IMR-90 (cell line): ENCODE measurements at regions not wholly inside any gene's neighbourhood (a gene's known extent, or its start where the extent isn't known, plus 50 kb on each side); places are given as distances from the start of the nearest gene placed in this dataset.

Experiments
- ATAC-seq: fragments of 200-7000 bp; cut with Tn5 transposase; 2 replicates; pipeline ENCODE4 v1.9.1; 2020; ENCODE audit warnings: low read depth, mild to moderate bottlenecking, moderate library complexity
- BruUV-seq: library from RNA; stranded (reverse); fragments of 400-500 nt; replicated peaks from 2 replicates; lab custom pipeline; 2021; lab: Mats Ljungman, UMichigan
- CTCF ChIA-PET: fragments of 300-600 bp; formaldehyde crosslinking; extraction: SDS; loops from one replicate; lab custom pipeline; 2021; ENCODE audit warnings: antibody characterized with exemption; lab: Yijun Ruan, JAX
- POLR2A ChIA-PET: fragments of 300-600 bp; sonication (Branson Sonifier 250); formaldehyde crosslinking; loops from one replicate; lab custom pipeline; 2022; ENCODE audit warnings: antibody characterized with exemption; ENCODE audit not compliant: unreplicated experiment; lab: Charles Lee
- DNase-seq: peaks from one replicate; pipeline ENCODE4 v3.0.0; 2013
- H2AFZ ChIP-seq: replicated peaks from 2 replicates; pipeline ENCODE3; 2013; ENCODE audit warnings: low read length, mild to moderate bottlenecking; ENCODE audit not compliant: poor library complexity
- H2AK5ac ChIP-seq: 2 replicates; pipeline ENCODE4 v1.6.1; 2013; ENCODE audit warnings: low read depth, low read length, inconsistent platforms
- H2AK9ac ChIP-seq: replicated peaks from 2 replicates; pipeline ENCODE3; 2013; ENCODE audit warnings: mild to moderate bottlenecking, low read depth, low read length, moderate library complexity; ENCODE audit not compliant: poor library complexity
- H2BK120ac ChIP-seq: 2 replicates; pipeline ENCODE4 v1.6.1; 2013; ENCODE audit warnings: low read depth, low read length, inconsistent platforms
- H2BK15ac ChIP-seq: 3 replicates; pipeline ENCODE4 v1.6.1; 2013; ENCODE audit warnings: low read depth, low read length, inconsistent platforms
- H2BK20ac ChIP-seq: 2 replicates; pipeline ENCODE4 v1.6.1; 2013; ENCODE audit warnings: low read depth, mild to moderate bottlenecking, inconsistent platforms, low read length, moderate library complexity
- H2BK5ac ChIP-seq: 2 replicates; pipeline ENCODE4 v1.6.1; 2013; ENCODE audit warnings: mild to moderate bottlenecking, low read depth, low read length, inconsistent platforms; ENCODE audit not compliant: poor library complexity, severe bottlenecking
- H3K14ac ChIP-seq: replicated peaks from 2 replicates; pipeline ENCODE4 v1.6.1; 2013; ENCODE audit warnings: low read depth, low read length, inconsistent platforms
- H3K18ac ChIP-seq: 2 replicates; pipeline ENCODE4 v1.6.1; 2013; ENCODE audit warnings: low read depth, low read length, control low read depth
- H3K23ac ChIP-seq: 2 replicates; pipeline ENCODE4 v1.6.1; 2013; ENCODE audit warnings: low read depth, low read length, inconsistent platforms
- H3K27ac ChIP-seq: 2 replicates; pipeline ENCODE4 v1.5.1; 2013; ENCODE audit warnings: mild to moderate bottlenecking, control low read depth, low read length; ENCODE audit not compliant: insufficient read depth
- H3K27me3 ChIP-seq: 2 replicates; pipeline ENCODE4 v1.6.1; 2013; ENCODE audit warnings: low read length; ENCODE audit not compliant: control insufficient read depth, insufficient read depth
- H3K36me3 ChIP-seq: 2 replicates; pipeline ENCODE4 v1.6.1; 2013; ENCODE audit warnings: low read length, mixed read lengths; ENCODE audit not compliant: control insufficient read depth, insufficient read depth
- H3K4ac ChIP-seq: 2 replicates; pipeline ENCODE4 v1.6.1; 2013; ENCODE audit warnings: low read depth, low read length, inconsistent platforms
- H3K4me1 ChIP-seq: 2 replicates; pipeline ENCODE4 v1.6.1; 2013; ENCODE audit warnings: low read length, mixed read lengths; ENCODE audit not compliant: control insufficient read depth, insufficient read depth
- H3K4me2 ChIP-seq: 2 replicates; pipeline ENCODE4 v1.6.1; 2013; ENCODE audit warnings: low read depth, mild to moderate bottlenecking, control low read depth, low read length, moderate library complexity
- H3K4me3 ChIP-seq: 2 replicates; pipeline ENCODE4 v1.5.1; 2013; ENCODE audit warnings: low read depth, mild to moderate bottlenecking, control low read depth, low read length, moderate library complexity; ENCODE audit not compliant: insufficient read depth
- H3K56ac ChIP-seq: 2 replicates; pipeline ENCODE4 v1.6.1; 2013; ENCODE audit warnings: low read length, inconsistent platforms; ENCODE audit not compliant: insufficient read depth; ENCODE audit errors: extremely low read depth
- H3K79me1 ChIP-seq, 2 experiments: 2 replicates each; pipeline ENCODE4 v1.6.1; 2013; ENCODE audit warnings: low read length in 2 of 2, inconsistent platforms in 1 of 2, low read depth in 1 of 2
- H3K9ac ChIP-seq: 2 replicates; pipeline ENCODE4 v1.6.1; 2013; ENCODE audit warnings: low read depth, low read length, control low read depth
- H3K9me1 ChIP-seq: 2 replicates; pipeline ENCODE4 v1.6.1; 2013; ENCODE audit warnings: low read length, inconsistent platforms; ENCODE audit not compliant: insufficient read depth
- H3K9me3 ChIP-seq: 2 replicates; pipeline ENCODE4 v1.6.1; 2013; ENCODE audit warnings: low read length; ENCODE audit not compliant: control insufficient read depth, insufficient read depth
- H4K20me1 ChIP-seq: 2 replicates; pipeline ENCODE4 v1.6.1; 2013; ENCODE audit warnings: low read length, inconsistent platforms; ENCODE audit not compliant: insufficient read depth
- H4K5ac ChIP-seq: 2 replicates; pipeline ENCODE4 v1.6.1; 2013; ENCODE audit warnings: mild to moderate bottlenecking, low read depth, low read length, control low read depth
- H4K8ac ChIP-seq, 2 experiments: 2 replicates each; pipeline ENCODE4 v1.6.1; 2013; ENCODE audit warnings: low read depth in 2 of 2, low read length in 2 of 2, control low read depth in 1 of 2, inconsistent platforms in 1 of 2
- H4K91ac ChIP-seq: 2 replicates; pipeline ENCODE4 v1.6.1; 2013; ENCODE audit warnings: low read depth, low read length, inconsistent platforms; ENCODE audit not compliant: insufficient read depth
- MAFK ChIP-seq: IDR thresholded peaks from 2 replicates; pipeline ENCODE4 v1.6.1; 2012; ENCODE audit warnings: low read depth, low read length, improper control_type of control experiment
- RFX5 ChIP-seq: IDR thresholded peaks from 2 replicates; pipeline ENCODE4 v1.8.0; 2012; ENCODE audit warnings: low read depth, mild to moderate bottlenecking, low read length, moderate library complexity
- WGBS, 2 experiments: methylation state at CpG; one replicate each; pipeline versions ENCODE4 v1.1.5 to v1.1.7; 2013; ENCODE audit warnings: missing lambda C conversion rate in 2 of 2; ENCODE audit not compliant: insufficient read length in 1 of 2; ENCODE audit errors: extremely low coverage in 2 of 2; 5-methylcytosine and 5-hydroxymethylcytosine counted together
- dilution Hi-C: fragments of 300-500 bp; cut with HindIII; formaldehyde crosslinking; loops from one replicate; pipeline ENCODE4 v1.14.3; 2018; ENCODE audit warnings: low sequenced_read_pairs; ENCODE audit not compliant: unreplicated experiment
- in situ Hi-C: fragments of 300-500 bp; cut with MboI; formaldehyde crosslinking; loops from 3 replicates; pipeline ENCODE4 v1.14.3; 2019; ENCODE audit warnings: low sequenced_read_pairs, inconsistent platforms, mixed read lengths
- intact Hi-C: fragments of 100-400 bp; cut with micrococcal nuclease; formaldehyde crosslinking; loops from 2 replicates; pipeline ENCODE4 v1.10.0; 2022

DNA sequence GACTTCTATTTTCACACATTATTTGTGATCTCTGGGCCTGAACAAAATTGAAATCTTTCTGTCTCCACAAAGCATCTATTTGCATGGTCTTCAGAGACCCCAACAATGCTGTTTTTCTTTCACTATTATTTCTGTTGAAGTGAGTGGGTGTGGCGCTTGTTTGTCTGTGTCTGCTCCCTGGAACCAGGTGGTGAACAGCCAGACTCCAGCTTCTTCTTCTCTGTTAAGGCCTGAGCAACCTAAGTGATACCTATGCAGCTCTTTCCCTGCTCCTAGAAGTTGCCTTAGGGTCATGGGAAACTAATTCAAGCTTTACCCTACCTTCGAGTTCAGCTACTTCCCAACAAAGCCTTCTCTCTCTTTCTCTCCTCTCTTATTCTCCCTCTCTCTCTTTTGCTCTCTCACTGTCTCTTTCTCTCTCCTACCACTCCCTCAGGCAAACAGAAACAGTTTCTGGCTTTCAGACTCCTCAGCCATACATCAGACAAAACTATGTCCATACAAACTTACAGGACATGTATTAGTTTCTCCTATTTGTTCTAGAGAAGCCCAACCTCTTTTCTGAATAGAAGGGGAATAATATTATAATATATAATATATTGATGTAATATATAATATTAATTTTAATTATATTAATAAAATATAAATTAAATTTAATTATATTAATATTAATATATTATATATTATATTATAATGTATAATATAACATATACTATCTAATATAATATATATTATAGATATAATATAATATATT is 552.5 kb downstream of the DSC3 start:
- intact Hi-C loops (no loop called here), in situ Hi-C loops (no loop called here), dilution Hi-C loops (no loop called here)
- Histone ChIP-seq H3K9me3 (no peaks in the 10 kb centered on the region; the same call in 1 of the 2 replicates), H3K23ac (no peak overlapping the region), H3K56ac (no peak overlapping the region), H3K4ac (no peak overlapping the region), H2BK5ac (no peak overlapping the region), H2AK5ac (no peak overlapping the region), H3K18ac (no peak overlapping the region), H3K4me2 (no peak overlapping the region), H2AFZ (no peak overlapping the region), H3K4me1 (no peaks in the 10 kb centered on the region), H3K79me1 (no peaks in the 10 kb centered on the region), H3K4me3 (no peak overlapping the region), H3K9ac (no peak overlapping the region), H4K20me1 (no peaks in the 10 kb centered on the region), H3K36me3 (no peaks in the 10 kb centered on the region), H4K5ac (no peak overlapping the region), H4K8ac (no peak overlapping the region), H3K9me1 (no peaks in the 10 kb centered on the region), H2AK9ac (no peak overlapping the region), H2BK120ac (no peak overlapping the region), H2BK15ac (no peak overlapping the region), H3K14ac (no peak overlapping the region), H4K91ac (no peak overlapping the region), H3K27me3 (no peaks in the 10 kb centered on the region), H2BK20ac (no peak overlapping the region), H3K27ac (no peak overlapping the region)
- POLR2A ChIA-PET, result no interaction called here
- TF ChIP-seq RFX5 (no peak), MAFK (no peak)
- no TSS peak for BruUV-seq
- CTCF ChIA-PET, result no interaction called here
- DNase-seq, result no peak
- WGBS, 2 experiments, result no CpG with 5 or more reads among the region's 2 CpGs
- no peak for ATAC-seq
